Activated B cell treated with CpG ODN at 0.5 μM for 24 hours (primary cell): ENCODE measurements at regions not wholly inside any gene's neighbourhood (a gene's known extent, or its start where the extent isn't known, plus 50 kb on each side); places are given as distances from the start of the nearest gene placed in this dataset.

Source experiments
- ATAC-seq: fragments of 200-7000 bp; cut with Tn5 transposase; one replicate; pipeline ENCODE4 v1.10.0; 2021; ENCODE audit warnings: low read depth, mild to moderate bottlenecking, moderate library complexity
- CTCF ChIA-PET: fragments of 350-600 bp; sonication (Branson Sonifier 250); formaldehyde crosslinking; loops from one replicate; lab custom pipeline; 2021; ENCODE audit warnings: antibody characterized with exemption; lab: Charles Lee
- POLR2A ChIA-PET: fragments of 350-600 bp; sonication (Branson Sonifier 250); formaldehyde crosslinking; loops from one replicate; lab custom pipeline; 2021; ENCODE audit warnings: antibody characterized with exemption; lab: Charles Lee
- DNase-seq: peaks from one replicate; pipeline ENCODE4 v3.0.0; 2022
- H3K27ac Mint-ChIP-seq: one replicate; pipeline ENCODE4 v1.8.0; 2020; ENCODE audit warnings: mixed read lengths
- H3K27me3 Mint-ChIP-seq: one replicate; pipeline ENCODE4 v1.8.0; 2021; ENCODE audit warnings: mixed read lengths
- H3K36me3 Mint-ChIP-seq: one replicate; pipeline ENCODE4 v1.8.0; 2021; ENCODE audit warnings: low read depth, mixed read lengths
- H3K4me1 Mint-ChIP-seq: one replicate; pipeline ENCODE4 v1.8.0; 2021; ENCODE audit warnings: mixed read lengths
- H3K4me3 Mint-ChIP-seq: one replicate; pipeline ENCODE4 v1.8.0; 2020; ENCODE audit warnings: mild to moderate bottlenecking, mixed read lengths
- H3K9me3 Mint-ChIP-seq: one replicate; pipeline ENCODE4 v1.8.0; 2020; ENCODE audit warnings: mixed read lengths
- CTCF ChIP-seq: fragments of 200-600 bp; IDR thresholded peaks from one replicate; pipeline ENCODE4 v1.8.0; 2022; ENCODE audit warnings: antibody characterized with exemption, mild to moderate bottlenecking
- intact Hi-C: fragments of 100-400 bp; cut with micrococcal nuclease; formaldehyde crosslinking; loops from one replicate; pipeline ENCODE4 v1.15.1; 2024

GRCh38 chr6:74979065-74979766 lies 226.6 kb downstream of the COL12A1 start:
- ChIA-PET CTCF (no interaction called here), POLR2A (no interaction called here)
- Mint-ChIP-seq H3K4me1 (no peaks in the 10 kb centered on the region), H3K9me3 (peaks cover 6% of the 10 kb centered on the region), H3K27me3 (no peaks in the 10 kb centered on the region), H3K4me3 (no peak overlapping the region), H3K36me3 (no peaks in the 10 kb centered on the region), H3K27ac (no peak overlapping the region)
- intact Hi-C loops, result no loop called here
- no peak for TF ChIP-seq CTCF
- ATAC-seq (no peak), DNase-seq (no peak)

- Mint-ChIP-seq H3K4me1 (no peaks in the 10 kb centered on the region), H3K27ac (no peak overlapping the region), H3K4me3 (no peak overlapping the region), H3K9me3 (peaks cover 8% of the 10 kb centered on the region), H3K27me3 (no peaks in the 10 kb centered on the region), H3K36me3 (no peaks in the 10 kb centered on the region)
- intact Hi-C loops, result no loop called here
- ATAC-seq, result no peak
- no peak for TF ChIP-seq CTCF
- no peak for DNase-seq
- ChIA-PET POLR2A (no interaction called here), CTCF (no interaction called here)
Observed at GRCh38 chr6:74976701-74977100, 229.2 kb downstream of the COL12A1 start.

DNA sequence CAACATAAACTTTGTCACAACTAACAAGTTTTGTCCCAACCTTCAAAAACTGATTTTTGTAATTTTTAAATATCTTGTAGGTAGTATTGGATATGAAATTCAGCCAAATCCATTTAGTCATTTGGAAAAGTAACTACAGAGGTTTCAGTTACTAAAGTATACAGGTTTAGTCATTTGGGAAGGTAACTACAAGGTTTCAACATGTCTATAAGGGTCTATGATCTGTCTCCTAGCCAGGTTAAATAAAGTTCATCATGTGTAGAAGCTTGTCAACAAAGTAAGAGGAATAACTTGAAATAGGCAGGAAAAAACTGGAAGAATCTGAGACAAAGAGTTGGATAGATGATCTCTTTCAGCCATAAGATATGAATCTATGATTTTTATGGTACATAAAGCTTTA lies 229.8 kb downstream of the COL12A1 start:
- Mint-ChIP-seq H3K36me3 (no peaks in the 10 kb centered on the region), H3K4me1 (no peaks in the 10 kb centered on the region), H3K27me3 (no peaks in the 10 kb centered on the region), H3K9me3 (peaks cover 8% of the 10 kb centered on the region), H3K4me3 (no peak overlapping the region), H3K27ac (no peak overlapping the region)
- no peak for TF ChIP-seq CTCF
- no peak for ATAC-seq
- ChIA-PET POLR2A (no interaction called here), CTCF (no interaction called here)
- no peak for DNase-seq
- intact Hi-C loops, result no loop called here

GRCh38 chr6:74973591-74973990 lies 232.3 kb downstream of the COL12A1 start:
- no peak overlapping the region for H3K27ac Mint-ChIP-seq
- ATAC-seq (no peak), DNase-seq (no peak)
- intact Hi-C loops, result no loop called here
- ChIA-PET POLR2A (no interaction called here), CTCF (no interaction called here)
- no peak for TF ChIP-seq CTCF
- no peaks in the 10 kb centered on the region for H3K36me3 Mint-ChIP-seq
- peaks cover 8% of the 10 kb centered on the region for H3K9me3 Mint-ChIP-seq
- H3K4me3 Mint-ChIP-seq, result no peak overlapping the region
- no peaks in the 10 kb centered on the region for H3K4me1 Mint-ChIP-seq
- no peaks in the 10 kb centered on the region for H3K27me3 Mint-ChIP-seq

- ChIA-PET POLR2A (no interaction called here), CTCF (no interaction called here)
- H3K27me3 Mint-ChIP-seq, result no peaks in the 10 kb centered on the region
- no peak overlapping the region for H3K27ac Mint-ChIP-seq
- no peak for ATAC-seq
- H3K9me3 Mint-ChIP-seq, result peaks cover 4% of the 10 kb centered on the region
- TF ChIP-seq CTCF, result no peak
- no peaks in the 10 kb centered on the region for H3K36me3 Mint-ChIP-seq
- H3K4me1 Mint-ChIP-seq, result no peaks in the 10 kb centered on the region
- DNase-seq, result no peak
- no peak overlapping the region for H3K4me3 Mint-ChIP-seq
- intact Hi-C loops, result no loop called here
Observed at GRCh38 chr6:74971633-74972032, 234.2 kb downstream of the COL12A1 start.
